Fibroblast of pulmonary artery (primary cell): ENCODE measurements at regions not wholly inside any gene's neighbourhood (a gene's known extent, or its start where the extent isn't known, plus 50 kb on each side); places are given as distances from the start of the nearest gene placed in this dataset.

ENCODE experiments used
- DNase-seq: peaks from one replicate; pipeline ENCODE4 v3.0.0-alpha.2; 2010; ENCODE audit warnings: low read depth
- H3K4me3 ChIP-seq: replicated peaks from 2 replicates; pipeline ENCODE4 v1.5.1; 2011; ENCODE audit warnings: low read depth, mild to moderate bottlenecking, control low read depth, low read length, moderate library complexity
- CTCF ChIP-seq: IDR thresholded peaks from 2 replicates; pipeline ENCODE4 v1.5.1; 2011; ENCODE audit warnings: mild to moderate bottlenecking, control low read depth, low read length, inconsistent platforms; ENCODE audit errors: missing control alignments

GRCh38 chr6:145267076-145267867 is 468.0 kb downstream of the EPM2A start:
- no peak for DNase-seq
- TF ChIP-seq CTCF: no peak
- no peak overlapping the region for H3K4me3 ChIP-seq

- TF ChIP-seq CTCF: no peak
- no peak overlapping the region for H3K4me3 ChIP-seq
- DNase-seq: no peak
Observed at GRCh38 chr6:145270464-145270863, 464.9 kb downstream of the EPM2A start.

- TF ChIP-seq CTCF: no peak
- no peak overlapping the region for H3K4me3 ChIP-seq
- no peak for DNase-seq
Observed at GRCh38 chr6:145271040-145271439, 464.3 kb downstream of the EPM2A start.

GRCh38 chr6:145271577-145271976 is 463.7 kb downstream of the EPM2A start:
- H3K4me3 ChIP-seq: no peak overlapping the region
- TF ChIP-seq CTCF: no peak
- DNase-seq: no peak

- no peak for TF ChIP-seq CTCF
- no peak for DNase-seq
- no peak overlapping the region for H3K4me3 ChIP-seq
Observed at GRCh38 chr6:145272246-145272645, 463.1 kb downstream of the EPM2A start.

- no peak overlapping the region for H3K4me3 ChIP-seq
- no peak for DNase-seq
- TF ChIP-seq CTCF: no peak
Observed at GRCh38 chr6:145273136-145273535, 462.2 kb downstream of the EPM2A start.

GRCh38 chr6:145274083-145274482 is 461.2 kb downstream of the EPM2A start:
- no peak for DNase-seq
- TF ChIP-seq CTCF: no peak
- no peak overlapping the region for H3K4me3 ChIP-seq
